ENCODE measurements at regions not wholly inside any gene's neighbourhood (a gene's known extent, or its start where the extent isn't known, plus 50 kb on each side); places are given as distances from the start of the nearest gene placed in this dataset.

DNA sequence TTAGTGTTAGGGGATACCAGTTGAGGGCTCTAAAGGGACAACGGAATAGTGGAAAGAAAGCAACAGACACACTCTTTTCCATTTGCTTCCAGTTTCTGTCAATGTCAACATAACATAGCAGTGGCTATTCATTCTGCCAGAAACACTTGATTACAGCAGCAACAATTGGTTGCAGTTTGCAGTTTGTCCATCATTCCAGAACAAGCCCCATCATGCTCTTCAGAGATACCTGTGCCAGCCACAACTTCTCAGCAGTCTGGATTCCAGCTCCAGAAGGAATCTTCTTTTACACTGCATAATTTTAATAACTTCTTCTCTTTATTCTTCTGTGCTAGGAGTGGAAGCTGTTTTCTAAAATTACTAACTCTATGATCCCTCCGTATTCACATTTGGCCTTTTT, 1521.4 kb downstream of the PLA2G4A start:
- no peak for DNase-seq (ENCODE audit: low read depth)
- in situ Hi-C loops (cut with HindIII; ENCODE audit: low sequenced_read_pairs), result no loop called here
- TF ChIP-seq CTCF (IDR thresholded peaks at IDR 0.05; ENCODE audit: low read depth, low read length, missing control alignments), result no peak
- H3K4me3 ChIP-seq (ENCODE audit: low read depth, low read length), result no peak overlapping the region

GRCh38 chr1:188355082-188355481, 1526.3 kb downstream of the PLA2G4A start:
- no peak for TF ChIP-seq CTCF (IDR thresholded peaks at IDR 0.05; ENCODE audit: low read depth, low read length, missing control alignments)
- no peak overlapping the region for H3K4me3 ChIP-seq (ENCODE audit: low read depth, low read length)
- in situ Hi-C loops (cut with HindIII; ENCODE audit: low sequenced_read_pairs), result no loop called here
- no peak for DNase-seq (ENCODE audit: low read depth)

GRCh38 chr1:188355847-188356246, 1527.1 kb downstream of the PLA2G4A start:
- no peak for TF ChIP-seq CTCF (IDR thresholded peaks at IDR 0.05; ENCODE audit: low read depth, low read length, missing control alignments)
- in situ Hi-C loops (cut with HindIII; ENCODE audit: low sequenced_read_pairs), result no loop called here
- DNase-seq (ENCODE audit: low read depth), result no peak
- H3K4me3 ChIP-seq (ENCODE audit: low read depth, low read length), result no peak overlapping the region

DNA sequence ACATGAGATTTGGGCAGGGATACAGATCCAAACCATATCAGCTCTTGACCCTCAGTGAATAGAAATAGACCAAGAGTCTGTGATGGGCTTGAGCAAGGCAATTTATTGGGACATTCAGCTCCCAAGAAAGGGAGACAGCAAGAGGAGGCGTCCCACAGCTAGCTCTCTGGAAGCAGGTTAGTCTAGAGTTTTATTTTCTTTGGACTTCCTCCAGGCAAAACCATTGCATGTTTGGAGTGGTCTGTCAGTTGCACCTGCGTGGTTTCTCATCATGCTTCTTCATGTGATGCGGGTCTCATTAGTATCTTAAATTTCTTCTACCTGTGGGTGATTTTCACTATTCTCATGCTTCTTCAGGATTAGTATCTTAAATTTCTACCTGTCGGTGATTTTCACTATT, 1530.6 kb downstream of the PLA2G4A start:
- no peak for TF ChIP-seq CTCF (IDR thresholded peaks at IDR 0.05; ENCODE audit: low read depth, low read length, missing control alignments)
- no peak for DNase-seq (ENCODE audit: low read depth)
- H3K4me3 ChIP-seq (ENCODE audit: low read depth, low read length), result no peak overlapping the region
- in situ Hi-C loops (cut with HindIII; ENCODE audit: low sequenced_read_pairs), result no loop called here

- in situ Hi-C loops (cut with HindIII; ENCODE audit: low sequenced_read_pairs), result no loop called here
These were observed 1535.2 kb downstream of the PLA2G4A start for GRCh38 chr1:188363943-188364342.

GRCh38 chr1:188364927-188365449, 1536.2 kb downstream of the PLA2G4A start:
- in situ Hi-C loops (cut with HindIII; ENCODE audit: low sequenced_read_pairs), result loop anchor here (5.0 kb wide), 1 partner anchor 58 kb away; no protein-coding TSS in a partner anchor
- no peak for TF ChIP-seq CTCF (IDR thresholded peaks at IDR 0.05; ENCODE audit: low read depth, low read length, missing control alignments)
- H3K4me3 ChIP-seq (ENCODE audit: low read depth, low read length), result no peak overlapping the region
- no peak for DNase-seq (ENCODE audit: low read depth)

More at GRCh38 chr1:188363943-188364342, 1535.2 kb downstream of the PLA2G4A start:
- TF ChIP-seq CTCF (IDR thresholded peaks at IDR 0.05; ENCODE audit: low read depth, low read length, missing control alignments), result no peak
- H3K4me3 ChIP-seq (ENCODE audit: low read depth, low read length), result no peak overlapping the region
- no peak for DNase-seq (ENCODE audit: low read depth)
